Glutamatergic neuron (in vitro differentiated cells): ENCODE measurements at regions not wholly inside any gene's neighbourhood (a gene's known extent, or its start where the extent isn't known, plus 50 kb on each side); places are given as distances from the start of the nearest gene placed in this dataset.
"Not testable (repeated sequence)": the region's sequence is repeated elsewhere in the genome, so short reads cannot be mapped to it uniquely, and the experiment has no call there.

ENCODE experiments used
- DNase-seq: peaks from one replicate; pipeline ENCODE4 v3.0.0; 2022
- H3K27ac Mint-ChIP-seq: one replicate; pipeline ENCODE4 v1.8.0; 2020; ENCODE audit warnings: mild to moderate bottlenecking, mixed read lengths, inconsistent platforms; ENCODE audit not compliant: unreplicated experiment
- H3K27me3 Mint-ChIP-seq: one replicate; pipeline ENCODE4 v1.8.0; 2020; ENCODE audit warnings: mild to moderate bottlenecking, moderate library complexity, mixed read lengths, inconsistent platforms; ENCODE audit not compliant: unreplicated experiment
- H3K36me3 Mint-ChIP-seq: one replicate; pipeline ENCODE4 v1.8.0; 2020; ENCODE audit warnings: mild to moderate bottlenecking, mixed read lengths, inconsistent platforms; ENCODE audit not compliant: unreplicated experiment
- H3K4me1 Mint-ChIP-seq: one replicate; pipeline ENCODE4 v1.8.0; 2020; ENCODE audit warnings: mild to moderate bottlenecking, low read depth, mixed read lengths, inconsistent platforms; ENCODE audit not compliant: unreplicated experiment
- H3K4me3 Mint-ChIP-seq: one replicate; pipeline ENCODE4 v1.8.0; 2020; ENCODE audit warnings: mild to moderate bottlenecking, mixed read lengths, inconsistent platforms; ENCODE audit not compliant: unreplicated experiment
- H3K9me3 Mint-ChIP-seq: one replicate; pipeline ENCODE4 v1.8.0; 2020; ENCODE audit warnings: mild to moderate bottlenecking, moderate library complexity, mixed read lengths, inconsistent platforms; ENCODE audit not compliant: unreplicated experiment
- CTCF ChIP-seq: fragments of 200-600 bp; sonication (generic); IDR thresholded peaks from one replicate; pipeline ENCODE4 v1.5.0; 2021; ENCODE audit not compliant: partially characterized antibody, unreplicated experiment

GRCh38 chr17:20783091-20783490, 203.6 kb downstream of the CDRT15L2 start:
- Mint-ChIP-seq H3K27ac (no peak overlapping the region), H3K36me3 (no peaks in the 10 kb centered on the region), H3K4me3 (no peak overlapping the region), H3K27me3 (no peaks in the 10 kb centered on the region), H3K9me3 (peaks cover 6% of the 10 kb centered on the region), H3K4me1 (no peaks in the 10 kb centered on the region)
- no peak for DNase-seq
- no peak for TF ChIP-seq CTCF

GRCh38 chr17:20784100-20784665, 204.7 kb downstream of the CDRT15L2 start:
- no peak for TF ChIP-seq CTCF
- H3K4me1 Mint-ChIP-seq = no peaks in the 10 kb centered on the region
- no peak overlapping the region for H3K27ac Mint-ChIP-seq
- no peaks in the 10 kb centered on the region for H3K36me3 Mint-ChIP-seq
- DNase-seq = no peak
- no peaks in the 10 kb centered on the region for H3K27me3 Mint-ChIP-seq
- H3K4me3 Mint-ChIP-seq = no peak overlapping the region
- H3K9me3 Mint-ChIP-seq = peaks cover 1% of the 10 kb centered on the region

GRCh38 chr17:20787281-20787680, 207.8 kb downstream of the CDRT15L2 start:
- no peaks in the 10 kb centered on the region for H3K27me3 Mint-ChIP-seq
- TF ChIP-seq CTCF = no peak
- peaks cover 1% of the 10 kb centered on the region for H3K9me3 Mint-ChIP-seq
- H3K36me3 Mint-ChIP-seq = no peaks in the 10 kb centered on the region
- no peak for DNase-seq
- no peaks in the 10 kb centered on the region for H3K4me1 Mint-ChIP-seq
- H3K4me3 Mint-ChIP-seq = no peak overlapping the region
- H3K27ac Mint-ChIP-seq = no peak overlapping the region

- H3K9me3 Mint-ChIP-seq = no peaks in the 10 kb centered on the region
- TF ChIP-seq CTCF = no peak
- no peaks in the 10 kb centered on the region for H3K36me3 Mint-ChIP-seq
- no peak overlapping the region for H3K4me3 Mint-ChIP-seq
- H3K4me1 Mint-ChIP-seq = no peaks in the 10 kb centered on the region
- no peak overlapping the region for H3K27ac Mint-ChIP-seq
- no peak for DNase-seq
- H3K27me3 Mint-ChIP-seq = no peaks in the 10 kb centered on the region
Observed at GRCh38 chr17:20791626-20792025, 212.1 kb downstream of the CDRT15L2 start.

- peak; percentile 39 for TF ChIP-seq CTCF
- H3K4me3 Mint-ChIP-seq, H3K36me3 Mint-ChIP-seq, H3K9me3 Mint-ChIP-seq, H3K27me3 Mint-ChIP-seq, H3K4me1 Mint-ChIP-seq, H3K27ac Mint-ChIP-seq, DNase-seq: not testable (repeated sequence)
Observed at GRCh38 chr17:20794532-20794931, 215.0 kb downstream of the CDRT15L2 start.
